ENCODE measurements at regions not wholly inside any gene's neighbourhood (a gene's known extent, or its start where the extent isn't known, plus 50 kb on each side); places are given as distances from the start of the nearest gene placed in this dataset.
"Not testable (repeated sequence)": the region's sequence is repeated elsewhere in the genome, so short reads cannot be mapped to it uniquely, and the experiment has no call there.

DNA sequence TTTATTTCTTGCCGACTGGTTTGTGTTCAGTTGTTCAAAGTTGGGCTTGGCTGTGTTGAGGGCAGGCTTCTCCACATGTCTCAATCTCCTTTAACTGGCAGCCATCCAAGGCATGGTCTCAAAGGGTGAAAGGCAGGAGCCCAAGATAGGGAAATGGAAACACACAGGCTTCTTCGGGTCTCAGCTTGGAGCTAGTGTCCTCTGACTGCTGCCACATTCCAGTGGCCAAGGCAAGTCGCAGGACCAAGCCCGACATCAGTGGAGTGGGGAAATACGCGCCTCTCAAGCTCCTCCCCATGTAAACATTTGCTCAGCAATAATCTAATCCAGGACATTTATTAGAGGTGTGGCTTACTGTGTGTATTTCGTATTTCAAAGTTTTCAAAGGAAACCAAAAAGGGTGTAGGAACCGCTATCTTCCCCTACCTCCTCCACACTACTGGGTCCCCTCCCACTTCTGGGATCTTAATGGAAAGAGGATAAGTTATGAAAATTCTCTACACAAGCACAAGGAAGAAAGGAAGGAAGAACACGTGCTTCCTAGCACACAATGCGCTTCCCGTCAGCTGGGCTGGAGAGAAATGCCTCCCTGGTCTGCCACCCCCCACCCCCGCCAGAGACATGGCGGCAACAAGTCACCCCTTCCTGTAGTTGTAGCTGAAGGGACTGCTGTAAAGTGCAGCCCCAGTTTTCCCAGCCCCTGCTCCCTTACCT lies 181.7 kb downstream of the FAM43A start:
- DNase-seq (ENCODE audit: low read depth), result no peak

DNA sequence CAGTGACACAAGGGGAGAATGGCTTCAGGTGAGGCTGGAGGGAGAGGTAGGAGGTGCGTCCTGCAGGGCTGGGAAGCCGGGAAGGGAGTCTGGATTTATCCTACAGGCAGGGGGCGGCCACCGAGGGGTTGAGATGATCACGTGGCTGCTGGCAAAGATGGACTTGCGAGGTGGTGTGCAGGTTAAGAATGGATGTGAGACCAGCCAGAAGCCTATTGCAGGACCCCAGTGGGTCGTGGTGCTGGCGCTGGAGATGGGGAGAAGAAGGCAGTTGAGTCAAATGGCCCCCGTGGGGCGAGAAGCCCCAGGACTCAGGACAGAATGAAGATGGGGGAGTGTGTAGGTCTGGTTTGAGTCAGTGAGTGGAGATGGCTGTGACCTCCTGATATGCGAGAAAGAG lies 183.1 kb downstream of the FAM43A start:
- no peak for DNase-seq (ENCODE audit: low read depth)

GRCh38 chr3:194869482-194870169 lies 183.9 kb downstream of the FAM43A start:
- DNase-seq (ENCODE audit: low read depth), result peak; percentile 58

DNA sequence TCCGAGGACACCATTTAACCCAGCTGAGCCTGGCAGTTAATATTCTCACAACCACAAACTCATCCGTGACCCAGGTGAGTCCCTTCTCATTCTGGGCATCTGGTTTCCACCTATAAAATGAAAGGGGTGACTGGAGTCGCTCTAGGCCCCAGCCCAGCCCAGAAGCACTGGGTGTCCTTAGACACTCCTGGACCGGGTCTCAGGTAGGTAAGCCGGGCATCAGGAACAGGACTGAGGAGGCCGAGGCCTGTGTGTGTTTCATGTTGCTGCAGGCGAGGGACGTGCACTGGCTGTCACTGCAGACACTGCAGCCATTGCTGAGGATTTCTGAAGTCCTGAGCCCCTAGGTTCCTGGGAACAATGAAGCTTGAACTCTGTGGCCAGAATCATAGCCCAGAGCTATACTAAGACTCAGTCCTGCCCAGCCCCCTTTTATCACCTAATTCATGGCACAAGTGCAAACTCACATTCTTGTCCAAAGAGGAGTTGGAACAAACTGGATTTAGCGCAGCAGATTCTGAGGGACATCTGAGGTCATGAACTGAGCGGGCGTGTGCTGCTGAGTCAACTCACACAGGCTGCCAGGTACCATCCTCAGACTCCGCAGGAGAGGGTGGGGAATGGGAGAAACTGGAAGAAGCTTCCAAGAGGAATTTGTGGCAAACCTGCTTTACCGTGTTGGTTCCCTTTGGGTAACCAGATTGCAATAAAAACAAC lies 184.9 kb downstream of the FAM43A start:
- DNase-seq (ENCODE audit: low read depth), result no peak

DNA sequence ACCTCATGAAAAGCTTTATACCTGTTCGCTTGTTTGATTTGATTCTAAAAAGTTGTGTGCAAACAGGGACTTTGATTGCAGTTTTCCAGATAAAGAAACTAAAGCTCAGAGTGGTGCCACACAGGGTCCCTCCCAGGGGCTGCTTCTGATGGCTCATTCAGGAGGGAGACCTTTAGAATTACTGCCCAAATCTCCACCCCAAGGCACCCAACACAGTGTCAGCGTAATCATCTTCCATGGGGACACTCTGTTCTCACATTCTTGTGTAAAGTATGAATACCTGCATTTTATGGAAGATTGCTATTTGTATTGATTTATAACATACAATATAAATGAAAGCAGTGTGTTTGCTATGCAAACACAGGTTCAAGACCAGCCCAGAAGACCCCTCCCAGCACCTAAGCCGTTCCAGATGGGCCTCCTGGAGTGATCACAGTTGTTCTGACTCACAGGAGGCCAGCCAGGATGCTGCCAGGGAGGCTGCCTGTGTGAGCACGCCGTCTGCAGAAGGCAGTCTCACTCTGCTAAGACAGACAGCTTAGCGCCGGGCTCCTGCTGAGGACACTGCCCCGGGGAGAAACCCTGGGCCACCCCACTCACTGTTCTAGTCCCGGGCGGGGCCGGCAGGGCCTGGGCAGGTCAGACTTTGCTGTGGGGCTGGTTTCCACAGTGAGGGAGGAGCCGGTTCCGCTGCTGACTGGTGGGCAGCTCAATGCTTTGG lies 185.6 kb downstream of the FAM43A start:
- DNase-seq (ENCODE audit: low read depth), result peak; percentile 57

DNA sequence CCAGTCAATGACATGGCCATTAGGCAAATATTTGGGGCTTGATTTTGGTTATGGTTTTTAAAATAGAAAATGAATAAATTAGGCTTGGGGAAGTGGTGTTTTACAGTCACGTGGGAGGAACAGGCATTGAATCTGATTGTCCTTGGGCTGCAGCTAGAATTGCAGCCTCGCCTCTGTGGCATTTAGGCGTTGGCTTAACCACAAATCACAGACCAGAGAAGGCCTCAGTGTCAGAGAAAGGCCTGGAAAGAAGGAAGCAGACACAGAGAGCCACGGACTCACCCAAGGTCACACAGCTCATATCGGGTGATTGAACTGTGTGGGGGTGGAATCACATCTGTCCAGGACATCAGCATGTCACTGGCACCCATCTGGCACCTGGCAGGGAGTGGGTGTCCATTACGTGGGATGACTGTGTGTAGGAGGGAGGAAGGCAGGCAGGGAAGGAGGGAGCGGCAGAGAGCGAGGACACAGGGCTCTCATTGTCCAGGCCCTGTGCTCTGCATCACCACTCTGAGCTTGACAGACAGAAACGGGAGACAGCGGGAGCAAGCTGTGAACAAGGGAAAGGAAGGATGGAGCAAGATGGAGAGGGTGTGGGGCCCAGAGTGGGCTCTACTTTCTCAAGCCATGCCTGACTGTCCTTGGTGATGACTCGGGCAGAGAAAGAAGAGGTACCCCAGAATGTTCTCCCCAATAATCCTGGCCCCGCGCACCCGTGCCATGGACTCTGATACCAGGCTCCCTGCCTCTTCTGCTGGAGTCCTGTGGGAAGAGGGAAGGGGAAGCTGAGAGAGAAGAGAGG lies 186.4 kb downstream of the FAM43A start:
- peak; percentile 37 for DNase-seq (ENCODE audit: low read depth)

- DNase-seq (ENCODE audit: low read depth), result no peak
These were observed 186.9 kb downstream of the FAM43A start for GRCh38 chr3:194872669-194872977.

- not testable (repeated sequence) for DNase-seq (ENCODE audit: low read depth)
These were observed 187.8 kb downstream of the FAM43A start for GRCh38 chr3:194873474-194873873.

- no peak for DNase-seq (ENCODE audit: low read depth)
These were observed 188.5 kb downstream of the FAM43A start for GRCh38 chr3:194874206-194874605.

DNA sequence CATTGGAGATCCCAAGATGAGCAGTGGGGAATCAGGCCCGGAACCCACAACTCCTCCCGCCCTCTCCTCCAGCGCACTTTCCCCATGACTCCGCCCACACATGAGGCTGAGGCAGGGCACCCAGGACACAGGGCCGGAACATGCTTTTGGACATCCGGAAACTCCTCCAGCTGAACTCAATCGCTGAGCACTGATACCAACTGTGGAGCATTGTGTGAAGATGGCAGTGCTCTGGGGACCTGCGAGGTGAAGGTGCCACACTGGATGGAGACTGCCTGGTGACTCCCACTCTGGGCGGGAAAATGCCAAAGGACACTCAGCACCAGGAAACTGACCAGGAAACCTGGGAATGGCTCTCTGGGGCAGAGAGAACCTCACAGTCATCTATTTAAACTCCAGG lies 189.1 kb downstream of the FAM43A start:
- DNase-seq (ENCODE audit: low read depth), result no peak

- DNase-seq (ENCODE audit: low read depth), result no peak
These were observed 190.1 kb downstream of the FAM43A start for GRCh38 chr3:194875581-194876402.

GRCh38 chr3:194876403-194877095 lies 190.9 kb downstream of the FAM43A start:
- DNase-seq (ENCODE audit: low read depth), result no peak

DNA sequence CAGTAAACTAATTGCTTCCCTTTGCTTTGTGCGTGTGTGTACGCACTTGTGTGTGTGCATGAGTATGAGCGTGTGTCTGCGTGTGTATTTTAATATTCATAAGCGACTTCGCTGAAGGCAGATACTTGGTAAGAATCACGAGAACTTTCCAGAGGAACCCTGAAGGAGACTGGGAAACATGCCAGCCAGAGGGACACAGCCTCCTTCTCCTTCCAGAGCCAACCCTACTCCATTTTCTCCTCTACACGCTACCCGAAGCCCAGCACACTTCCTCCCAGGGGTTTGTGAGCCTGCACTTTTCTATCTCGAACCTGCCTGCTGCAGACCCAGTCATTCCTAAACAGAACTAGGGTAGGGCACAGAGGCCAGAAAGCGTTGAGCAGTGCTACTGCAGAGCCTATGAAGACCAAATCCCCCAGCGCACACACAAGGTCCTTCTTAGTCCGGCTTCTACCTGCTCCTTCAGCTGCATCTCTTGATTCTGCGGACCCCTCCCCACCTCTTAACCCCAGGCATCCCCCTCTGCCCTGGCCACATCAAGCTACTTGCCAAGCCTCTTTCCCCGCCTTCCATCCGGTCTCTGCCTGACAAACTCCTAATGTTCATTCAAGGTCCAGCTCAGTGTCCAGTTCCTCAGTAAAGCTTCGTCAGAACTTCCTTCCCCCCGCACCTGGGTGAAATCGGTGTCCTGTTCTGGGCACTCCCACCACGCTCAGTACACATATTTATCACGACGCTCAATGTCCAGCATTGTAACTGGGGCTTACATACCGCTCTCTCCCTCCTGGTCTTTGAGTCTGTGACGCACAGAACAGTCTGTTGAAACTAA lies 191.8 kb downstream of the FAM43A start:
- no peak for DNase-seq (ENCODE audit: low read depth)

GRCh38 chr3:194879126-194879877 lies 193.6 kb downstream of the FAM43A start:
- no peak for DNase-seq (ENCODE audit: low read depth)

DNA sequence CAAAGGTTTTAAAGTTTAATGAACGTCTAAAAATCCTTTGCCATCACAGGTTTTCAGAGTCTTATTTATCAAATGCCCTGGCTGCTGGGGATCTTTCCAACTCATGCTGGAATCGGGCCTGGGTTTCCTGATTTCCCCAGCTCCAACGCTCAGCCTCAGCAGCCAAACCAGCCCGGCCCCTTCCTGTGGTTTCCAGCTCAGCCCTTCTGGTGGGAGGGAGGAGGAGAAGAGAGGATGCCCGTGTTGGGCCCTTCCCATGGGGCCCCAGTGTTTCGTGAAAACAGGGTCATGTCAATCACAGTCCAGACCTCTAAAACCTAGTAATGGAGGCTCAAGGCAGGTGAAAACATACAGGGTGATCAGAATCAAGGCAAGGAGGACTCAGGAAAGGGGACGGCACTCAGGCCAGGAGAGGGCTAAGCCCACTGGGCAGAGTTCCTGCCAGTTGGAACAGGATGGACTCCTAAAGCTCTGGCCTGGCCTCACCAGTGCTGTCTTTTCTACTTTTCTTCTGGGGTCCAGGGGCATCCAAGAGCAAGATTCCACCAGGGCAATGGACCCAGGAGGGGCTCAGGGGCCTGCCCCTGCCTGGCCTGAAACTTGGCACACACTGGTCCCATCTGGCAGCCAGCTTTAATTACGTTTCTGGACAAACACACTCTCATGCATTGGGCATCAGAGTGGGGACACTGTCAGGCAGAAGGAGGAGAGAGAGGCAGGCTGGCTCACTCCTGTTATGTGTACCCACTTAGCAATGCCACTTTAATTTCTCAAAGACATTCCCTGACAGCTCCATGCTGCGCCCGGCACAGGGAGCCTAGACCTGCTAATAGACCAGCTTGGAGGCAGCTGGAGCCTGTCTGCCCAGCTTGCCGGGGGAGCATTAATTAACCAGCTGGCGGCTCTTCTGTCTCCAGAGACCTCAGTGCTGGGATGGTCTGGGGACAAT lies 194.6 kb downstream of the FAM43A start:
- DNase-seq (ENCODE audit: low read depth), result peak; percentile 64

DNA sequence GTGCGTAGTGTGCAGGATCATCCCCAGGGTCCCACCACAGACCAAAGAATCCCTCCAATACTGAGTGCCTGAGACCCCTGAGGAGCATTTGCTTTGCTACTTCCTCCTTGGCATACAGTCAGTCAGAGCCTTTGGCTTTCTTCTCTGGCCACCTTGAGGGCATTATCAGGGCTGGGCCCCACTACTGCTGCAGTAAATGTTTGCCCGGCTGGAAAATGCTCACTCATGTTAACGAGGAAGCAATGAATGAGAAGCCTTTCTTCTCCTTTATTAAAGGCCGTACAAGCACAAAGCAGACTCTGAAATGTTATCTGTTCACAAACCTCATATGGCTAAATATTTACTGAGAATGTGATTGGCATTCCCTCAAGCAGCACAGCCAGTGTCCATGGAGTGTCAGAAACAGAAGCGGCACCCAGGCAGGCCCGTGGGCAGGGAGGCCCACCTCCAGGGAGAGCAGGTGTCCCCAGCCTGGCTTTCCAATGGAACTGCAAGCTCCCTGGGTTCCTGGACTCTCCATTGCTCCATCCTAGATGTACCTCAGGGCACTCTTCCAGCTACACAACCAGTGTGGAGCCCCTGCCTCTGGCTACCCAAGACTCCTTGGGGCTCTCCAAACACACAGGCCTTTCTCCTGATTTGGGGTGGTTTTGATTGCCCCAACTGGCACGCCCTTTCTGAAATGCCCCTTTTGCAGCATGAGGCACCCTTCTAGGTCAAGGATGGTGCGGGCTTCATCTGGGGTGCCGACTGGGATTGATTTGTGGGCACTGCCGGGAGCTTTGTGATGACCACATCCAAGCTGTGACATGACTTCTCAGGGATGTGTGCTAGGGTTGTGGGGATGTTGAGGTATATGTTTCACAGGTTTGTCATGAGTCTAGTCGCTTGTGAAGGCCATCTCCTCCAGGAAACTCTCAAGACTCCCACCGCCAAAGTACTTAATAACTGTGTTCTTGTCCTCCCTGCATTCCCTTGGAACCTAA lies 195.6 kb downstream of the FAM43A start:
- DNase-seq (ENCODE audit: low read depth), result no peak
